Activated T-cell treated with anti-CD3 and anti-CD28 coated beads, Interleukin-2, amount 50 U/mL, for 48 hours (primary cell): ENCODE measurements at regions not wholly inside any gene's neighbourhood (a gene's known extent, or its start where the extent isn't known, plus 50 kb on each side); places are given as distances from the start of the nearest gene placed in this dataset.

Experiments used
- DNase-seq, 2 experiments: peaks; one replicate each; pipeline ENCODE4 v3.0.0-alpha.2; 2020

DNA sequence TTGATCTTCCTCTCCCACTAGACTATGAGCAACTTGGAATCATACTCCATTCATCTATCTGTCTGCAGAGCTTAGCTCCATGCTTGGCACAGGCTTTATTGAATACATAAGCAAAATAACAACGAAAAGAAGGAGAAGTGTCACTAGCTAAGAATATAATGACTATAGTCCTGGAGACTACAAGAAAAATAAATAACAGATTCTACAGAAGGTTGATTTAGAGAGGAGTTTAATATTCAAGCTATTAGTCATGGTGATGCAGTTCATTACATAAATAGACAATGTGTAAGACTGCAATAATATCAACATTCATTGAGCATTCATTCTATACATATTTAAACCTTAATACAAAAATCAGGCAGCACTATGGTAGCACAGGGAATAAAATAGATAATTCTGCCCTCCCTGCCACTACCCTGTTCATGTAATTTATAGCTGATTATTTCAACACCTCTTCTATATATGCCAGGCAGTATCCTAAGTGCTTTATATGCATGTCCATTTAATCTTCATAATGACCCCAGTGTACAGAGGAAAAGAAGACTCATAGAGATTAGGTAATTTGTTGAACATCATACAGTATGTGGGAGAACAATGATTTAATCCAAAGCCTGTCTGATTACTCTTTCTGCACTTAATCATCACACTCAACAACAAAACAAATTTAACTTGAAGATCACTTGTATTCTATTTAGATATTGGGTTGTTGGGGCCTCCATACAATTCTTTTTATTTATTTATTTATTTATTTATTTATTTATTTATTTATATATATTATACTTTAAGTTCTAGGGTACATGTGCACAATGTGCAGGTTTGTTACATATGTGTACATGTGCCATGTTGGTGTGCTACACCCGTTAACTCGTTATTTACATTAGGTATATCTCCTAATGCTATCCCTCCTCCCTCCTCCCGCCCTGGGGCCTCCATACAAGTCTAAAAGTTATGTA lies 165.3 kb downstream of the RNF152 start:
- DNase-seq: no peak

- DNase-seq: no peak
Observed at GRCh38 chr18:61724532-61724931, 168.3 kb downstream of the RNF152 start.

DNA sequence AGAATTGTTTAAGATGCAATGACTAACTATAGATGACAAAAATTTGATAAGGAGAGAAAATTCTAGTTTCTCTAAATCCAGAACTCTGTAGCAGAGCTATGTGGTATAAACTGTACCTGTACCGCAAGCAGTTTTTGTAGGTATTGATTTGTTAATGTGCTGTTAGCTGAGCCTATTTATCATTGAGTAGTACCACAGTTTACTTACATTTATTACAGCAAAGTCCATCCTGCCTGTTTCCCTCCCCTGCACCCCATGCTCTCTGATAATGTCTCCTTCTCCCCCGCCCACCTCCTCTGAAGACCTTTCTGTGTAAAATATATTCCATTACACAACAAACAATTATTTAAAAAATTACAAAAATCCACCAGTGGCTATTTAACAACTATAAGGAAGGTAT lies 170.6 kb downstream of the RNF152 start:
- no peak for DNase-seq

- DNase-seq: no peak
Observed at GRCh38 chr18:61720496-61720895, 172.3 kb downstream of the RNF152 start.

GRCh38 chr18:61719671-61720070 lies 173.1 kb downstream of the RNF152 start:
- DNase-seq: no peak

GRCh38 chr18:61718944-61719343 lies 173.9 kb downstream of the RNF152 start:
- DNase-seq: no peak

- no peak for DNase-seq
Observed at GRCh38 chr18:61714421-61714820, 178.4 kb downstream of the RNF152 start.

DNA sequence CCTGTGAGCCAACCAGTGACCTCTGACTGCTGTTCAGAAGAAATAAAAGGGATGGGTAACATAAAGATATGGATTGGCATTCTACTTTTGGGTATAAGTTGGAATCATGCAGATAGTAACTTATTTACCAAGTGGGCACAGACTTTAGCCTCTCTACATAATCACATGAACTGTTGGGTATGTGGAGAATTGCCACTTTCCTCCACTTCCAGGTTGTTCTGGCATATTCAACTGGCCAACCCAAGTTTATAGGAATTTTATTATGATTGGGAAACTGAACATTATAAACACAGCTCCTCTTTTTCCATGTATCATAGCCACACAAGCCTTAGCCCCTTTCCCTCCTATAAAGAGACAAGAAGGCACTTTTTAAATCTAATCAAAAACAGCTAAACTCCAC lies 179.3 kb downstream of the RNF152 start:
- no peak for DNase-seq

DNA sequence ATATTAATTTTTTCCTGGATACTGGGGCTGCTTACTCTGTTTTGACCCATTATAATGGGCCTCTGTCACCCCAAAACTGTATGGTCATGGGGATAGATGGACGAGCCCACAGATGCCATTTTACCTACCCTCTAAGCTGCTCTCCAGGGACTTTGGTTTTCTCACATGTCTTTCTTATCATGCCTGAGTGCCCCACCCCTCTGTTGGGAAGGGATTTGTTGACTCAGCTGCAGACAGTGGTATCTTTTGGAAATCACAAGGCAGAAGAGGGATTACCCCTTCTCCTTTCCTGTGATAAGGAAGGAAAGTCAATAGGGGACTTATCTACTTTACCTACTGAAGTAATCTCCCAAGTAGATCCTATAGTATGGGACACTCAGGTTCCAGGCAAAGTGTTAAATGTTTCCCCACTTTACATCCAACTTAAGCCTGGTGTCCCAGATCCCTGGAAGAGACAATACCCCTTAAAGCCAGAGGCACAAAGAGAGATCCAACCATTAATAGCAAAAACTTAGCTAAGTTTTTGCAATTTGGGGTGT lies 182.7 kb downstream of the RNF152 start:
- no peak for DNase-seq

DNA sequence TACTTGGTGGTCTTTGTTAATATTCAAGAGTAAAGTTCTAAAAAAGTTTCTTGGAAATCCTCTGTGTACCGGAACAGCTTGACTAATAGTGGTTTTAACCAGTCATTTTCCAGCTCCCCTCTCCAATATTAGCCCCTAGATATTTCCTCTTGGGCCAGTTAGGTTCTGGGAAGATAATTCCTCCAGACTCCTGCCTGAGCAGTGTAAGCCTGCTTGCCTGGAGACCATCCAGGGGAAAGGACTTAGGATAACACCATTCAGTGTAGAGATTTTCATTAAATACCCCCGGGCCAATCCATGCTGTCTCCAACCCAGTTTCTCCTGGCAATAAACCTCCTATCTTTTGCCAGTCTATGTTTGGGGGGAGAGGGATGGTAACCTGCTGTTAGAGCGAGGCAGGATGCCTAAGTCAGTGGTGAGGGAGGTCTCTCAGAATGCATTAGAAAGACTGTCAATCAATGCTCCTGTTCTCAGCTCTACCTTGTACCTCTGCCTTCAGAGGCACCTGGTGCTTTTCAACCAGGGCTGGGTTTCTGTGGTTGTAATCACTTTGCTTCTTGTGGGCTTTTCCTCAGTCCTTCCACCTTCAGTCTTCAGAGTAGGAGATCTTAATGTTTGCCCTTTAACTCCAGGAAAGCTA lies 186.4 kb downstream of the RNF152 start:
- DNase-seq: no peak

- no peak for DNase-seq
Observed at GRCh38 chr18:61703508-61703907, 189.3 kb downstream of the RNF152 start.

DNA sequence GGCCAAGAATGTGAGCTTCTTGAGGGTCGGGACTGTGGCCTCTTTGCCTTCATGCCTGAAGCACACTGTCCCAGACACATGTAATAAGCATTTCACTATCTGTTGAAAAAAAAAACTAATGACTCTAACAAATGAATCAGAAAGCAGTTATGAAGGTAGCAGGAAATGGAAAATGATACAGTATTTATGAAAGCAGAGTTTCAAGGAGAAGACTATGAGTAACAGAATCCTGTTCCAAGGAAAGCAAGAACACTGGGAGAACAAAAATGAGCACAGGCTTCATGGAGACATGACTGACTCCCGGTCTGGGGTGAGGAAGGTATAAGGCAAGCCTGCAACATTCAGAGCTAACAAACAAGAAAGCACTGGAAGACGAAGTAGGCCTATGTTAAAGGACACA lies 190.8 kb downstream of the RNF152 start:
- DNase-seq: no peak

DNA sequence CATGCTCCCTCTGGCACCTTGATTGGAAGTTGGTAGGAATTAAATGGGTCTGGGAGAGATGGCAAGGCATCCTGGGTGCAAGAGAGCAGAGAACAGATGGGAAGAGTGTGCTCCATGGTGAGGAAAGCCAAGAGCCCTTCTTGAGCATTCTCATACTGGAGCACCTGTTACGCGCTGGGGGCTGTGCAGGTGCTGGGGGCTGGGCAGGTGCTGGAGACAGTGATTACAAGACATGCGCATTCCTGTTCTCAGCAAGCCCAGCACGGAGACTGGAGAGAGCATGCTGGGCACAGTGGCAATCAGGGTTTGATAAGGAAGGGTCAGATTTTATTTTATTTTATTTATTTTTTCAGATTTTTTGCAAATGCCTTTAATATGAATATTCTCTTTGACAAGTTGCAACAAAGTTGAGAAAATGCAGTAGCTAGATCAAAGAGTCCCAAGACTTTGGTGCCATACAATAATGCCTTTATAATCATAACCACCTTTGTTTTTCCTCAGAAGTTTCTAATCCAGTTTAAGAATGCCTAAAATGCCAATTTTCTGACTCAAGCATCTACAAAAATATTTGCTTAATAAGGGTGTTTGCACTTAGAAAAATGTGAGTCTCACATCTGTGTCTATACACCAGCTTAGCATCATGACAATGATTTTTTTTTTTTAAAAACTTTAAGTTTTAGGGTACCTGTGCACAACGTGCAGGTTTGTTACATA lies 193.3 kb downstream of the RNF152 start:
- no peak for DNase-seq

DNA sequence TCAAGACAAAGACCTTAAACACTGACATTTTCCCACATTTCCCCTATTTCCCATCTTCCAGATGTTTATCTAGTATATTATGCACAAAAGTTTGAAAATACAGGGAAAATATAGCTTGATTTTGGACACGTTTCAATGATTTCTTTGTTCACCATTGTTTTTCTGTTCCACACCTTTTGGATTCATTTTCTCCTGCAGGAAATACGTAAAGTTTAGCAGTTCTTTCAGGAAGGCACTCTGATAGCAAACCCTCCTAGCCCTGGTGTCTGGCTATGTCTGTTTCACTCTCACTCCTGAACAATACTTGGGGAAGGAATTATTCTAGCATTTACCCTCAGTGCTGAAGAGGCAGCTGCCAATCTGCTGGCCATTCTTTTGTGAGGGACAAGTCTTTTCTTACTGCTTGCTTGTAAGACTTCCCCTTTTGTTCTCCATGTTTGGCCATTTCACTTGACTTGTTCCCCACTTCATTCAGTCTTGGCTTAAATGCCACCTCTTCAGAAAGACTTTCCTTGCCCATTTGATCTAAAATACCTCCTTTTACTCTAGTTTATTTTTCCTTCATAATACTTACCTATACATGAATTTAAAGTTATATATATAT lies 195.4 kb downstream of the RNF152 start:
- DNase-seq: no peak

DNA sequence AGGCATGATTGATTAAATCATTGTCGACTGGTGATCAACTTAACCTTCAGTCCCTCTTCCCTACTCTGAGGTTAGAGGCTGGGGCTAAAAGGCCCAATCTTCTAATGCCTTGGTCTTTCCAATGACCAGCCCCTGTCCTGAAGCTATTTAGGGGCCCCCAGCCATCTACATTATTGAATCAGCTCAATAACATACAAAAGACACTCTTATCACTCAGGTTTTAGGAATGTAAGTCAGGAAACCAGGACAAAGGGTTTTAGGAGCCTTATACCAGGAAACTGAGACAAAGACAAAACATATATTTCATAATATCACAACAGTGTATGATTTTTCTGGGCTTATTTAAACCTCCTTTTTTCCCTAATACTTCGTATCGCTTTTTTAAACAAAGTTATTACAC lies 198.6 kb downstream of the RNF152 start:
- DNase-seq: no peak

DNA sequence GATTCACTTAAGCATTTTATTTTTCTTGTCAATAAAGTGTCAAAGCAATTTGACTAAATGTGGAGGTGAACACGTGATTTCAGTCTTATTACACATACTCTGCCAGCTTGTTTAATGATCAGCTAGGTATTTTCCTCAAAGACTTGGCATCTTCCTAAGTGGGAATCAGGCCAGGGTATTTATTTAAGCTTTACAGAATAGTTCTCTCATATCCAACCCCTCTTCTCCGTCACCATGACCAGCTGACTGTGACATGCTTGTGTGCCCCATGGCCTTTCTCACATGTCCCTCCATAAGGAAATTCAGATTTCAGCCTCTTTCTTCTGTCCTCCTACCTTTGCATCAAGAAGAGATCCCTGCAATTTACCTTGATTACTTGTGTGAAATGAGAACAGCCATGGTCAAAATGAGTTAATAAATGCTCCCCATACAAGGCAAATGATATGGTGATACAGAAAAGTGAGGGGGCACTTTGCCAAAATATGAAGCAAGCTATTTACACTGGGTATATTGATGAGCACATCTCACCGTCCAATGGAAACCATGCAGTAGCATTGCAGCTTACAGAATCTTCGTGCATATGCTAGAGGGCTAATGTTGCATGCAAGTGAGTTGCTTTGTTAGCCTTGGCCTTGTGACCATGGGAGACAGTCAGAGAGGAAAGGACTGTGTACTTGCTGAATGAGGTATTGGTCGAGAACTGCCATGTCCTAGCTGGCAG lies 202.2 kb downstream of the RNF152 start:
- no peak for DNase-seq

GRCh38 chr18:61687317-61687716 lies 205.5 kb downstream of the RNF152 start:
- DNase-seq: no peak

DNA sequence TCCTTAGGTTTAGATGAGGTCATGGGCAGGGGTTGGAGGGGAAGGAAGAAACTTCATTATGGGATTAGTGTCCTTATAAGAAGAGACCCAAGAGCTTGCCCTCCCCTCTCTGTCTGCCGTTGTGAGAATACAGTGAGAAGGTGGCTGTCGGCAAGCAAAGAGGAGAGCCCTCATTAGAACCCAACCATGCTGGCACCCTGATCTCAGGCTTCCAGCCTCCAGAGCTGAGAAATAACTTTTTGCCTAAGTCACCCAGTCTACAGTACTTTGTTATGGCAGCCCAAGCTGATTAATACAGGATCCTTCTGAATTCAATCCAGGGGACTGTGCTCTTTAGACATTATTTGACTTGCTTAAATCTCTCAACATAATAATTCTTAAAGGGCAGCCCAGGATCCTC lies 209.0 kb downstream of the RNF152 start:
- no peak for DNase-seq

- DNase-seq: no peak
Observed at GRCh38 chr18:61681065-61681464, 211.7 kb downstream of the RNF152 start.

GRCh38 chr18:61679836-61680235 lies 213.0 kb downstream of the RNF152 start:
- no peak for DNase-seq

DNA sequence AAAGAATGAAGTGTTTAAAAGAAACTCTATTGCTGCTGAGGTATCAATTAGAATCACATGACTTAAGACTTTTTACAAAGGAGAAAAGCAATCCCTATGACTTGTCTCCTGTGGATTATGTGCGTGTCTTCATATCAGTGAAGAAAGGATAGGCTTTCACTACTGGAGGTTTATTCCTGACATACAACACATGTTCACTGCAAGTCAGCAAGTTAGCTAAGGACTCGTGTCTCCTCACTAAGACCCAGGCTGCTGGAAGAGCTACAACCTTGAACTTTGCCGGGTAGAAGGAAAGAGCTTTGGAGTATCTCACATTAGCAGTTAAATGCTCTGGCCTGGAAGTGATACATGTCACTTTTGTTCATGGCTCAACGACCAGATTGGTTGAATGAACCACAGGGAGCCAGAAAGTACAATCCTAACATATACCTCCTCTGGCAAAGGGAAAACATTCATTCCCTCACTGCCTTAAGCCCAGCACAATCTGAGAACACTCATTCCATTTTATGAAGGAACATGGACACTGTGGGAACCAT lies 215.3 kb downstream of the RNF152 start:
- no peak for DNase-seq
